ENCODE measurements at regions not wholly inside any gene's neighbourhood (a gene's known extent, or its start where the extent isn't known, plus 50 kb on each side); places are given as distances from the start of the nearest gene placed in this dataset.
A peak's percentile ranks its signal among the peaks of the same experiment; 100 is the strongest.
"Not testable (repeated sequence)": the region's sequence is repeated elsewhere in the genome, so short reads cannot be mapped to it uniquely, and the experiment has no call there.

DNA sequence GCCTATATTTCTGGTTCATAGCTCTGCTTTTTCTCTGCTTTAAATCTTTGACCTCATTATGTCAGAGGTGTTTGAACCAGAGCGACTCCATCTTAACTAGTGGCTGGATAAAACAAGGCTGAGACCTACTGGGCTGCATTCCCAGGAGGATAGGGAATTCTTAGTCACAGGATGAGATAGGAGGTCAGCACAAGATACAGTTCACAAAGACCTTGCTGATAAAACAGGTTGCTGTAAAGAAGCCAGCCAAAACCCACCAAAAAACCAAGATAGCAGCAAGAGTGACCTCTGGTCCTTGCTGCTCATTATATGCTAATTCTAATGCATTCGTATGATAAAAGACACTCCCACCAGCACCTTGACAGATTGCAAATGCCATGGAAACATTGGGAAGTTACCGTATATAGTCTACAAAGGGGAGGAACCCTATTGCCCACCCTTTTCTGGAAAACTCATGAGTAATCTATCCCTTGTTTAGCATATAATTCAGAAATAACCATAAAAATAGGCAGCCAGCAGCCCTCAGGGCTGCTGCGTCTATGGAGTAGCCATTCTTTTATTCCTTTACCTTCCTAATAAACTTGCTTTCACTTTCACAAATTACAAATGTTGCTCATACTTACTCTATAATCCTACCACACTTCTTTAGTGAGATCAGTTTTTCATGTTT, 193.9 kb downstream of the NAF1 start:
- no peak for TF ChIP-seq POLR2A (IDR thresholded peaks at IDR 0.05)
- TF ChIP-seq, protein P1, sequence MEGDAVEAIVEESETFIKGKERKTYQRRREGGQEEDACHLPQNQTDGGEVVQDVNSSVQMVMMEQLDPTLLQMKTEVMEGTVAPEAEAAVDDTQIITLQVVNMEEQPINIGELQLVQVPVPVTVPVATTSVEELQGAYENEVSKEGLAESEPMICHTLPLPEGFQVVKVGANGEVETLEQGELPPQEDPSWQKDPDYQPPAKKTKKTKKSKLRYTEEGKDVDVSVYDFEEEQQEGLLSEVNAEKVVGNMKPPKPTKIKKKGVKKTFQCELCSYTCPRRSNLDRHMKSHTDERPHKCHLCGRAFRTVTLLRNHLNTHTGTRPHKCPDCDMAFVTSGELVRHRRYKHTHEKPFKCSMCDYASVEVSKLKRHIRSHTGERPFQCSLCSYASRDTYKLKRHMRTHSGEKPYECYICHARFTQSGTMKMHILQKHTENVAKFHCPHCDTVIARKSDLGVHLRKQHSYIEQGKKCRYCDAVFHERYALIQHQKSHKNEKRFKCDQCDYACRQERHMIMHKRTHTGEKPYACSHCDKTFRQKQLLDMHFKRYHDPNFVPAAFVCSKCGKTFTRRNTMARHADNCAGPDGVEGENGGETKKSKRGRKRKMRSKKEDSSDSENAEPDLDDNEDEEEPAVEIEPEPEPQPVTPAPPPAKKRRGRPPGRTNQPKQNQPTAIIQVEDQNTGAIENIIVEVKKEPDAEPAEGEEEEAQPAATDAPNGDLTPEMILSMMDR (IDR thresholded peaks at IDR 0.05), result no peak
- WGBS, 4 donors, result 41 to 54% (median 44%) methylated on average over 4 of the region's 4 CpGs
- Histone ChIP-seq H3K4me1 (replicated peaks in 1 of 2) (no peaks in the 10 kb centered on the region), H3K9me3 (replicated peaks in 1 of 3) (no peaks in the 10 kb centered on the region), H3K27ac (peak overlapping the region in 2 of 5 donors; percentile 2 to 18), H3K27me3 (no peaks in the 10 kb centered on the region), H3K36me3 (replicated peaks in 1 of 2) (no peaks in the 10 kb centered on the region), H3K4me3 (peak overlapping the region in 1 of 4 donors; percentile 11)
- DNase-seq, result peak in 5 of 7 donors; percentile 26 to 77 (median 55)
- intact Hi-C loops (cut with DNase I), result no loop called here

DNA sequence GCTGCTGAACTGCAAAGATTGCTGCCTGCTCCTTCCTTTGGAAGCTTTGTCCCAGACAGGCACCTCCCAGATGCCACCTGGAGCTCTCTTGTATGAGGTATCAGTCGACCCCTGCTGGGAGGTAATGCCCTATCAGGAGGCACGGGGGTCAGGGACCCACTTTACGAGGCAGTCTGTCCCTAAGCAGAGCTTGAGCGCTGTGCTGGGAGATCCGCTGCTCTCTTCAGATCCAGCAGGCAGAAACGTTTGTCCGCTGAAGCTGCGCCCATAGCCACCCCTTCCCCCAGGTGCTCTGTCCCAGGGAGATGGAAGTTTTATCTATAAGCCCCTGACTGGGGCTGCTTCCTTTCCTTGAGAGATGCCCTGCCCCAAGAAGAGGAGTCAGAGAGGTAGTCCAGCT, 197.5 kb downstream of the NAF1 start:
- 67 to 88% (median 85%) methylated on average over 4 to 8 of the region's 8 CpGs for WGBS, 4 donors
- no peak for DNase-seq
- no peaks in the 10 kb centered on the region for H3K36me3 ChIP-seq (replicated peaks in 1 of 2)
- intact Hi-C loops (cut with DNase I), result no loop called here
- H3K27me3 ChIP-seq, result no peaks in the 10 kb centered on the region
- no peaks in the 10 kb centered on the region for H3K9me3 ChIP-seq (replicated peaks in 1 of 3)
- TF ChIP-seq POLR2A (IDR thresholded peaks at IDR 0.05), result no peak
- TF ChIP-seq, protein P1 (IDR thresholded peaks at IDR 0.05), result no peak
- H3K4me3 ChIP-seq, result no peak overlapping the region
- no peak overlapping the region for H3K27ac ChIP-seq
- H3K4me1 ChIP-seq (replicated peaks in 1 of 2), result no peaks in the 10 kb centered on the region

DNA sequence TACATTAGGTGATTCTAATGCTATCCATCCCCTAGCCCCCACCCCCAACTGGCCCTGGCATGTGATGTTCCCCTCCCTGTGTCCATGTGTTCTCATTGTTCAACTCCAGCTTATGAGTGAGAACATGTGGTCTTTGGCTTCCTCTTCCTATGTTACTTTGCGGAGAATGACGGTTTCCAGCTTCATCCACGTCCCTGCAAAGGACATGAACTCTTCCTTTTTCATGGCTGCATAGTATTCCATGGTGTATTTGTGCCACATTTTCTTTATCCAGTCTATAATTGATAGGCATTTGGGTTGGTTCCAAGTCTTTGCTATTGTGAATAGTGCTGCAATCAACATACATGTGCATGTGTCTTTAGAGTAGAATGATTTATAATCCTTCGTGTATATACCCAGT, 200.7 kb downstream of the NAF1 start:
- WGBS, 4 donors, result 39 to 88% (median 60%) methylated on average over 4 of the region's 4 CpGs
- H3K4me3 ChIP-seq; H3K27ac ChIP-seq; H3K9me3 ChIP-seq (replicated peaks in 1 of 3); H3K4me1 ChIP-seq (replicated peaks in 1 of 2); H3K27me3 ChIP-seq; DNase-seq; intact Hi-C loops (cut with DNase I); H3K36me3 ChIP-seq (replicated peaks in 1 of 2): not testable (repeated sequence)

DNA sequence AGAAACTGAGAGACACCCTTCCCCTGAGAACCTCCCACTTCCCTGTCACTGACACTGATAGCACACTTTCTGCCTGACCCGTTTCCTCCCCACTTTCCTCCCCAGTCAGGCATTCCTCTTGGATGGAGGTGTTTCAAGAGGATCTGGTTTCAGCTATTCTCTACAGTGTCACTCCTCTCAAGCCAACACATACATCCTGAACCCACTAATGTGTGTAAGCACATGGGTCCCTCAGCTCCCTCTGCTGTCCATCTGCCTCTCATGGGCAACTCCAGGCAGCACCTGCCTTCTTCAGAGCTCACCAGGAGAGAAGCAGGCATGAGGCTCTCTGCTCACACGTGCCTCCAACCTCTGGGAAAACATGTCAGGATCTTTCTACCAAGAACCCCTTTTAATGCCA, 207.6 kb downstream of the NAF1 start:
- TF ChIP-seq POLR2A (IDR thresholded peaks at IDR 0.05), result no peak
- TF ChIP-seq, protein P1 (IDR thresholded peaks at IDR 0.05), result no peak
- H3K9me3 ChIP-seq (replicated peaks in 1 of 3), result no peaks in the 10 kb centered on the region
- H3K4me1 ChIP-seq (replicated peaks in 1 of 2), result no peaks in the 10 kb centered on the region
- no peak for DNase-seq
- H3K4me3 ChIP-seq, result no peak overlapping the region
- 42 to 76% (median 55%) methylated on average over 2 of the region's 2 CpGs for WGBS, 4 donors
- H3K27ac ChIP-seq, result no peak overlapping the region
- intact Hi-C loops (cut with DNase I), result no loop called here
- H3K27me3 ChIP-seq, result no peaks in the 10 kb centered on the region
- H3K36me3 ChIP-seq (replicated peaks in 1 of 2), result no peaks in the 10 kb centered on the region

DNA sequence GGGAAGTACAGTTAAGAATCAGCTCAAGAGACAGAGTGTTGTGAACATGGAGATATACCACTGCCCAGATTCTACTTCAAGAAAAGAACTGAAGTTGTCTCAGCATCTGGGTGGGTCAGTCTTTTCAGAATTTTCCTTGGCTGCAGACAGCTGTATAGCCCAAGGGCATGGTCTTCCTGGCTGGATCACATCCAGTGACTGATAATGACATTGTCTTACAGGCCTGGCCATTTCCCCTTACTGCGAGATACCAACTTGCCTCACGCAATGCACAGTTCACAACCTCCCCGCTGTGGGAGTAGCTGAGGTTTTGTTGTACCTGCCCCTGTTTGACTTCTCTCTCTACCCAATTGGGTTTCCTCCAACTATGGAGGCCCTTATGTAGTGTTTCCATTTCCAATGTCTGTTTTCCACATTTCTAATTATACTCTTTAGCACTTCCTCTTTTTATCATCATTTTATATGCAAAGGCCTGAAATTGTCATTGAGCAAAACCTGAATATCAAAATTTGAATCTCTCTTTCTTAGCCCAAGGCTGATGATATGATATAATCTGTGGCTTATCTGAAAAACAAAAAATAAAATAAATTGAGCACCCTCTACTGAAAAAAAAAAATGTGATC, 209.1 kb downstream of the NAF1 start:
- intact Hi-C loops (cut with DNase I), result no loop called here
- no peak for DNase-seq

More for the DNA sequence above, 209.1 kb downstream of the NAF1 start:
- Histone ChIP-seq H3K36me3 (replicated peaks in 1 of 2) (no peaks in the 10 kb centered on the region), H3K9me3 (replicated peaks in 1 of 3) (no peaks in the 10 kb centered on the region), H3K4me3 (no peak overlapping the region), H3K27me3 (no peaks in the 10 kb centered on the region), H3K27ac (no peak overlapping the region), H3K4me1 (replicated peaks in 1 of 2) (no peaks in the 10 kb centered on the region)
- 75 to 96% (median 92%) methylated on average over 3 of the region's 3 CpGs for WGBS, 4 donors
- no peak for TF ChIP-seq POLR2A (IDR thresholded peaks at IDR 0.05)
- TF ChIP-seq, protein P1 (IDR thresholded peaks at IDR 0.05), result no peak

Measured in adrenal gland (tissue), 9 donors.